KBM-7 (cell line): ENCODE measurements at regions not wholly inside any gene's neighbourhood (a gene's known extent, or its start where the extent isn't known, plus 50 kb on each side); places are given as distances from the start of the nearest gene placed in this dataset.

Experiments used
- DNase-seq: peaks from one replicate; pipeline ENCODE4 v3.0.0-alpha.2; 2015
- in situ Hi-C: fragments of 300-500 bp; cut with MboI; formaldehyde crosslinking; loops from 2 replicates; pipeline ENCODE4 v1.14.3; 2020; ENCODE audit warnings: low sequenced_read_pairs, low pct_unique_long_range_greater_than_20kb, mixed read lengths

DNA sequence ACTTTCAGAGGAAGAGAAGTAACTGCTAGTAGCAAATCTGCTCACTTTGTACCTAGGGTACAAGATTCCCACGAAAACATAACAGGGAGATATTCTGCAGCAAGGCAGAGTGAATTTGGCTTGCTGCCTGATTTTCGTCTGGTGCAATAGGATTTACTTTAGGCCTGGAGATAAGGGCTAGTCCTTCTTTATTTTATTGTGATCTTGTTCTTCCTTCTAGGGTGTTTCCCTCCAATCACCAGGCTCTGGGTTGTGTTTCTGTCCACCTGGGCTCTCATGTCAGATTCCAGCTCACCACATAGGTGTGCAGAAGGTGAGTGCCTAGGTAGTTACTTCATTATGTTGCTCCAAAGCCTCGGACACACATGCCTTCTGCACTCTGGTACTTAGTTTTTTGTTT is 211.8 kb upstream of the RGMA start:
- DNase-seq: no peak
- in situ Hi-C loops: no loop called here

DNA sequence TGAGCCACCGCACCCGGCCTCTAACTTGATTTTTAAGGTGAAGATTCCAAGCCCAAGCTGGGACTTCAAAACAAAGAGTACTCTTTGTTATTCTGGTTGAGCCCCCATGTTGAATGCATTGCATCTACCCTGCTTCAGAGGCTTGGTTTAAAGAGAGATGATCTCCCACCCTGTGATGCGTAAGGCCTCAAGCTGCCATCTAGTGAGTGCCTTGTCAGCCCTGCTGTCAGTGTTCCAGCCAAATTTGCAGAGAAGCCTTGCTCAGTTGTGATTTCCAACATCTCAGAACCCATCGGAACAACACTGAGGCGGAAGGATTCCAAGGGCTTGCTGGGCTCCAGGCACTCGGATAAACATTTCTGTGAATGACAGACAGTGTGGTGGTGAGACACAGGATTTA is 210.7 kb upstream of the RGMA start:
- in situ Hi-C loops: no loop called here
- no peak for DNase-seq

DNA sequence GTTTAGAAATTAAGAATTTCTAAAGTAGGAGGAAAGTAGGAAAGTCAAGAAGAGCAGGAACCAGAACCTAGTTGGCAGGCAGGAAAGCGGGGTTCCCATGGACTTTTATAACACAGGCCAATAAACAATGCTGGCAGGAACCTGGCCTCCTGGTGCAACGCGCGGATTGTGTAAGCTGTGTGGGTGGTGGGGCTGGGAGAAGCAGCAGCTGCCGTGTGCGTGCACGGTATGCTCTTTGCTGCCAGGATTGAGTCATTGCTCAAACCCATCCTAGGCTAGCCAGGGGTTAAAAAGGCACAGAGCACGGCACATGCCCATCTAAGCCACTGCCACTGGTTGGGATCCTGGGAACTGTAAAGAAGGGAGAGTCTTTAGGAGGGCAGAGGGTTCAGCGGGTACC is 209.9 kb upstream of the RGMA start:
- DNase-seq: no peak
- in situ Hi-C loops: no loop called here

DNA sequence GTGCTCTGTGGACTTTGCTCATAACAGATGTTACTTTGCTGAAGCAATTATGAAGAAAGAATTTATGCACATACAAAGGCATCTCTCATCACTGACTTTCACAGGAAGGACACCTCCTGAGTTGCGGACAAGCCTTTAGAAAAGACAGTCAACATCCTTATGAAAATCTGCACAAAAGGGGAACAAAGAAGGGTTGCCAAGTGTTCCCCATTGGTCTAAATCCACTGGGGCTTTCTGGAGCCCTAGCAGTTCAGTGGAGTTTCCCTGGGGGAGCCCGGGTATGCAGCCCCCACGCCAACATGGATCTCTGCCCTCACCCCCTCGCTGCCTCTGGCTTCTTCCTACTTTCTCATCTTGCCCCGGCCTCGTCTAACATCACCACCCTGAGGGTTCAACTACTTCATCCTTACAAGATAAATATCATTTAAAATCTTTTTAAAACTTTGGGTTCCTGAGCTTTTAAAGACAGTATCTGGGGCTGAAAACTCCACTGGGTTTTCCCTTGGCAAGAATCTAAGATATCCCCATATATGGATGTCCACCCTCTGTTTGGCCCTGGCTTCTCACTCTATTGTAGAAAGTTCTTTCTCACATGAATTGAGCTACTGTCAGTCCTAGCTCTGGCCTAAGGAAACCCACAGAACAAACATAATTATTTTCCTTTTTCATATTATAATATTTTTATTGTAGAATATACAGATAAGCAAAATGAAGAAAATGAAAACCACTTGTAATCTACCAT is 207.9 kb upstream of the RGMA start:
- DNase-seq: no peak
- in situ Hi-C loops: no loop called here

DNA sequence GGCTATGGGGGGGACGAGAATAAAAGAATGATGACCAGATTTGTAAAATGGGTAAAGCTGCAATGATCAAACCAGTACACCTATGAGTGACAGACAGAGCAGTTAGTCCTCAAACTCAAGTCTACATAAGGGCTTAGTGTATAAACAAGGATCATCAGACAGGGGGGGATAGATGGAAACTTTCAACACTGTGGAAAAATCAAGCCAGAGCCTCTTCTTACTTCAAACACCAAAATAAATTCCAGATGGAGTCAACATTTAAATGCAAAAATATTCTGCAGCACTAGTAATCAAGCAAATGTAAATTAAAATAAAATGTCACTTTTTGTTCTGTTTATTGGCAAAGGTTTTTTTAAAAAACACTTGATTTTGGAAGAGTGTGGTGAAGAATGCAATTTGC is 205.9 kb upstream of the RGMA start:
- no peak for DNase-seq
- in situ Hi-C loops: no loop called here

DNA sequence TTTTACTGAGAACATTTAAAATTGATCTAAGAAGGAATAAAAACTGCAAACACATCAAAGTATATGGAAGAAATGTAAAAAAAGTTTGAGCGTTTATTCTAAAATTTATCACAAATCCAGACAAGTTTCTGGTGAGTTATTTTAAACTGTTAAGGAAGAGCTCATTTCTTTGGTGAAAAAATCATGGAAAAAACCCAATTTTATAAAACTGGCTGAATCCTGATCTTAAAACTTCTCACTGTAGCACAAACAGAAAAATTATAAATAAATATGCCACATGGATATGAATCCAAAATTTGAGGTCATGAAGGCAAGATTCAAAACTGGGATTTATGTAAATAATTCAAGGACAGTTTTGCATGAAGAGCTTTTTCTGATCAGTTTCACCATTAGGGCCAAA is 205.1 kb upstream of the RGMA start:
- in situ Hi-C loops: no loop called here
- no peak for DNase-seq

DNA sequence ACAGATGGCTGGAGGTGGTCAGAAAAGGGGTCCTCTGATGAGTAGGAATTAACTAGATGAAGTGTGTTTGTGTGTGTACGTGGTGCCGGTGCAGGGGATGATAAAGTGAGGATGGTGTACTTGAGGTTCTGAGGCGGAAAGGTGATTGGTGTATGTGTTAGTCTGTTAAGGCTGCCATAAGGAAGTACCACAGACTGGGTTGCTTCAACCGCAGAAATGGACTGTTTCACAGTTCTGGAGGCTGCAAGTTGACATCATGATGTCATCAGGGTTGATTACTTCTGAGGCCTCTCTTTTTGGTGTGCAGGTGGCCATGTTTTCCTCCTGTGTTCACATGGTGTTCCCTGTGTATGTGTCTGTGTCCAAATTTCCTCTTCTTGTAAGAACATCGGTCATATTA is 202.4 kb upstream of the RGMA start:
- DNase-seq: no peak
- in situ Hi-C loops: no loop called here

DNA sequence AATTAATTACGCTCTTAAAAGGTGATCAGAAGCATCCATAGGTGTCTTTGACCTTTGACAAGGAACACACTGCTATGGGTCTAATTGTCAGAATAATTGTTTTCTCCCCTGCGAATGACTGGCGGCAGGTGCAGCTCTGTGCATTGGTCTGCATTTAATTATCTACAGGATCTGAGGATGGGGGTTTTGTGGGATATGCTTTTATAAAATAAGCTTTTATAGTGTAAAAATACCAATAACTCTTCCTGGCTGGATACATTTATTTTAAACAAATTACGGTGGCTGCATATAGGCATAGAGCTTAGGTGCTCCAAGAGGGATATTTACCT is 201.6 kb upstream of the RGMA start:
- in situ Hi-C loops: no loop called here
- DNase-seq: no peak

DNA sequence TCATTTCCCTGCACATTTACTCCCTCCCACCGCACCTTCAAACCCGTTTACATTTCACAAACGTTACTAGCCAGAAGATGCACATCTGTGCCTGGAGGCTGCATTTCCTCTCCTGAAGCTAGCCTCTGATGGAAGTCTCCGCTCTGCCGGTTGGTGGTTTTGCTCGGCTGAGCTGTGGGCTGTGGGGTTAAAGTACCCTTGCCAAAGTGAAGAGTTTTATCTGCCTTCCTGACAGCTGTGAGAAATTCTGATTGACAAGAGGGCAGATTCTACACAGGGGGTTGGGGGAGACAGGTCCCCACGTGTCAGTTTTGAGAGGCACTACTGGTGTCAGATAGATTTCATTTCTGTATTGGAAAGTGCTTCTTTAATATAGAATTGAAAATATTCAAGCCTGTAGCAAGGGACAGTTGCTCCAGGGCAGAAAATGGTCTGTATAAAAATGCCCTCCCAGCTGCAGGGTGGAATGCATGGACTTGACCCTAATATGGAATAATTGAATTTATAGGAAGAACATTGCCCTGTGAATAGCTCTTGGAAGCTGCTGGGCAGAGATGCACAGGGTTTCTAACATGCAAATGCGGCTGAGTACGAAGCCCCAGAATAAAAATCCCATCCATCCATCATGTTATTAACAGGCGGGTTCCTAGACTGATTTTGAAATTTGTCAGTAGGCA is 201.1 kb upstream of the RGMA start:
- DNase-seq: no peak
- in situ Hi-C loops: no loop called here

DNA sequence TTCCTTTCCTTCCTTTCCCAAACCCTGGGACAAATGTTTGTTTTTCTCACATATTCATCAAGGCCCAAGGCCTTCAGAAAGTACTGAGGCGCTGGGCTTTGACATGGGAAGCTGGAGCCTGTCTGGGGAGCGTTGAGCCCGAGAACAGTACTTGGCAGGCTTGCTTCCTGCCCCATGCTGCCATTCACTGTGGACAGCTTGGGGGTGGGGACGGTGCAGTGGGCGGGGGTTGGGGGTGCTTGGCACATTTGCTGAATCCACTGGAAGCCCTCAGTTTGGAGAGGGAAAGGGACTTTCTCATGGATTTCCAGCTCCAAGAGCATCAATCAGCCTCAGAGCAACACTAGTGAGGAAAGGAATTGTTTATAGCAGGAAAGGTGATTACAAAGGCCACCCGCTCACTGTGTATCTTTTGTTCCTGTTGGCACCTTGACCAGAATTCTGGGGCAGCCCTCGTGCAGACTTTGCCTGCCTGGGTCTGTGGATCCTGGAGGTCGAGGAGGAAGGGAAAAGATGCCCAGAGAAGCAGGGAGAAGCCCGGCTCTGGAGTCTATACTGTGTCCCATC is 199.8 kb upstream of the RGMA start:
- DNase-seq: no peak
- in situ Hi-C loops: no loop called here

DNA sequence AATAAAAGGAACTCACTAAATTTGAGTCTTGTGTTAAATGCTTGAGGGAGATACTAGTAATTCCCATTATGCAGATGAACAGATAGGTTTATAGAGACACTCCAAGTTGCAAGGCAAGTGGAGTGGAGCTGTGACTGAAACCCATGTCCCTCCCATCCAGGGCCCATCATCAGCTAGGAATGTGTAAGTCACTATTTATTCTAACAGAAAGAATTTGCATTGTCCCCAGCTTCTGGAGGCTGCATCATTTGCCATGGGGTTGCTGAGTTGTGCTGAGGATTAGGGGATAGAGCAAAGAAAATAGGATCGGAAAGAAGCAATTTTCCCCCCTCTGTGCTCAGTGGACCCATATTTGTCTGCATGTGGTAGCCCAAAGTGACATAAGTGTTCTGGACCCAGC is 197.4 kb upstream of the RGMA start:
- DNase-seq: no peak
- in situ Hi-C loops: no loop called here

DNA sequence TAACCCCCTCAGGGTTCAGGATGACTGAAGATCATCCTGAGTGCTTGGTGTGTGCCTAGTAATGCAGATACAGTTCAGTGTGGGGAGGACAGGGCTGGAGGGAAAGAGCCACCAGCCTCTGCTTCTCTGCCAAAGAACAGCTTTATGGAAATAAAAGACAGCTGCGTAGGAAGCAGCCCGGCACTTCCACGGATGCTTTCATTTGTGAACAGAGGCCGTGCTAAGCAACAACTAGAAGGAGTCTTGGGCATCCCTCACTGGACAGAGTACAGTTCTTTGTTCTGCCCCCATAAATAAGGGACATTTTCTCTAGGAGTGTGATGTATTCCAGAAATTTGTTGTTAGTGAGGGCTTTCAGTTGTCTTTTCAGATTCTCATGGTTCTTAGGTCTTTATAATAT is 194.8 kb upstream of the RGMA start:
- in situ Hi-C loops: no loop called here

DNA sequence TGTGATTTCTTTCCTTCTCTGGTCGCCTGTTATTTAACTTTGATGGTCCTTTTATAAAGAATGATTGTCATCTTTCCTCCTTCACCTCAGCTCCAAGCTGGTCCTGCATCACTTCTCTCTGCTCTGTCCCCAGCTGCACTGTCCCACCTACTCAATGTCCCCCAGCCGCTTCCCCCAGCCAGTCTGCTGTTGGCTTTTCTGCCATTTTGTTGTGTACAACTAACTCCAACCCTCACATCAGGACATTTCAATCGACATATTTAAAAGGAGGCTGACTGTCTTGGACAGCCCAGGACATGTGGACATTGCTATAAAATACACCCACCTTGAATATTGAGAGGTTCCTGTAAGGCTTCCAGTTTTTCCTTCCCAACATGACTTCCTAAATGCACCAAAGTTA is 193.8 kb upstream of the RGMA start:
- DNase-seq: no peak
- in situ Hi-C loops: no loop called here

More for the DNA sequence above, 194.8 kb upstream of the RGMA start:
- DNase-seq: no peak

DNA sequence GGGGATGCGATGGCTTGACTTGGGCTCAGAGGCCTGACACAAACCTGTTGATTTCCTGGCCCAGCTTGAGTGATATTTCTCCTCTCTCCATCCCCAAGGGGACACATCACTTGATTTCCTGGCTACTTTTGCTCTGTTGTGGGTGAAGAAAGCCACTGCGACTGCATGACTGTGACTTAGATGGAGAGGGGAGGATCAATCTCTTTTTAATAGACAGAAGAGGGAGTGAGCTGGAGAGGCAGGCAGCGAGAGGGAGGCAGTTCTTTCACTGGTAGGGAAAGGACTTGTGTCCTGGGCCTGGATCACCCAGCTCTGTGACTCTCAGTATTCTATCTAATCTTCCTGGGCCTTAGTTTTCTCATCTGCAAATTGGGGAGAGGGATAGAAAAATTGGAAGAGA is 189.8 kb upstream of the RGMA start:
- no peak for DNase-seq
- in situ Hi-C loops: no loop called here

DNA sequence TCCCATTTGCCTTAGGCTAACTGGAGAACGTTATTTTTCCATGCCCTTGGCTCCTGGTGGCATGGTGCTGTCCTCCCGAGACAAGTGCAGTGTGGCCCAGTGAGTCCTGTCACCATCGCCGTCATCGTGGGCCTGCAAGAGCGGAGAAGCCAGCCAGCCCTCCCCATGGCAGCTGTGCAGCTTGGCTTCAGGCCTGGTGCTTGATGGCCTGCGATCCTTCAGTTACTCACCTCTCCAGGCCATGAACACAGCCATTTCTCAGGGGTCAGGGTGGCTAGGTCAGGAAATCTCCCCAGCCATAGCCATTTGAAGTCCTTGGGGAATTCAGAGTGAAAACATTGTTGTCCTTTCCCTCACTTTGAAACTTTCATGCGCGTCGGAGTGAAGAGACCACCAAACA is 189.0 kb upstream of the RGMA start:
- DNase-seq: no peak
- in situ Hi-C loops: no loop called here

DNA sequence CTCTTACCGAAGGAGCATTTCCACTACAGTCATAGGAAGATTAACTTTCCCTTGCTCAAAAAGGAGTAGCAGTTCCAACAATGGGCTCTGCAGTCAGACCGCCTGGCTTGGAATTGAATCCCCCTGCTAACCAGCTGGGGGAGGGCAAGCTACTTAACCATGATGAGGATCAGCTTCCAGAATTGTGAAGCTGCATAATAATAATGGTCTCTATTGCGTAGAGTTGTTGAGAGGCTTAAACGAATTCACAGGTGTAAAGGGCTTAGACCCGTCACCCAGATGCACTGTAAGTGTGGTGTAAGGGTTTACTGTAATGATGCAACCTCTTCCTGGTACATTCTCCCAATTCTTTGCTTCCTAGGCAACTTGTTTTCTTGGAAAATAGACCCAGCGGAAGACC is 185.2 kb upstream of the RGMA start:
- no peak for DNase-seq
- in situ Hi-C loops: no loop called here

DNA sequence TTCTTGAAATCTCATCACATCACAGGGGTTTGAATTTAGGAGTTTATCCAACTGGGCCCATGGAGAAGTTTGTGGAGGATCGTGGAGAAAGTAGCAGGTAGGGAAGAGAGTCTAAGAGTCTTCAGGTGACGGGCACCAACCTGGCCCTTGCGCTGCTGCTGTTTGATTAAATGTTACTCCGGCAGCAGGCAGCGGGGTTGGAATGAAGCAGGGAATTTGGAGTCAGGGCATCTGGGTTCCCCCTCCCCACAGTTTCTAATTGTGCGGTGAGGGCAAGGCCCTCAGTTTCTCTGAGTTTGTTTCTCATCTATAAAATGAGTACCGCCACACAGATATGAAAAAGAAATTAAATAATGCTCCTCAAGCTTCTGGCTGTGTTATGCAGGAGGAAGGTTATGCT is 182.9 kb upstream of the RGMA start:
- no peak for DNase-seq
- in situ Hi-C loops: no loop called here

DNA sequence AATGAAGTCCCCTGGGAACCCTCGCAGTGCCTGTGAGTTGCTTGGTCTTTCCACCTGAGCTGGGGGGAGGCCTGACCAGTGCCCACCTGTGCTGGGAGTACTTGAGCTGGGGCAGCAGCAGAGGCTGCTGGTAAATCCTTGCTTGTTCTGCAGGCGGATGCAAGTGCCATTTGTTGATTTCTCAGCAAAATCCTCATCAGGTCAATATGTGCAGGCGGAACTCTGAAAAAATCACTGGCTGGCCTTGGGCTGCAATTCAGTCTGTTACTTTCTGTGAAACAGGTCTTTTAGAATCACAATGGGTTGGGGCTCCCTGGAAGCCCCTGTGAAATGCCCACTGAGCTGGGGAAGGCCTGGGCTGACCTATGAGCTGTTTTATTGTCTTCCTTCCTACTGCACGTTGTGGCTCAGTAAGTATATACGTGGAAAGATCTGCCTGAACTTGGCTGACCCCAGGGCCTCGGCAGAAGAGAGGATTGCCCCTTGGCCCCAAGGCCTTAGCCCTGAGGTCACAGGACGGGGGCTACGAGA is 182.0 kb upstream of the RGMA start:
- no peak for DNase-seq

DNA sequence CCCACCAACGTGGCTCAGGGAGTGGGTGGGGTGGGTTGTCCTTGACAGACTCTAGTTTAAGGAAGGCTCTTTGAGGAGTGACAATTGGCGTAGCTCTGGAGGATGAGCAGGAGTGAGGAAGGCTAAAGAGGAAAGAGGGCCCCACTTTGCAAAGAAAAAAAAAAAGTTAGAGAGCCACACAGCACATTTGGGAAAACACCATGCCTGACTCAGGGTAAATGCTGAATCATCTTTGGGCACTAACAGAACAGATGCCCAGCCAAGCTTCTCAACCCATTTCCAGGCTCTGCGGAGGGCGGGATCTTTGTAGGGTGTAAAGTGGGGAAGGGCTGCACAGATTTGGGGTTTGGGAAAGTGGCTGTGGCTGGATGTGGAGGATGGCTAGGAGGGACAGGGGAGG is 179.1 kb upstream of the RGMA start:
- DNase-seq: no peak
- in situ Hi-C loops: no loop called here

More for the DNA sequence above, 182.0 kb upstream of the RGMA start:
- in situ Hi-C loops: no loop called here

DNA sequence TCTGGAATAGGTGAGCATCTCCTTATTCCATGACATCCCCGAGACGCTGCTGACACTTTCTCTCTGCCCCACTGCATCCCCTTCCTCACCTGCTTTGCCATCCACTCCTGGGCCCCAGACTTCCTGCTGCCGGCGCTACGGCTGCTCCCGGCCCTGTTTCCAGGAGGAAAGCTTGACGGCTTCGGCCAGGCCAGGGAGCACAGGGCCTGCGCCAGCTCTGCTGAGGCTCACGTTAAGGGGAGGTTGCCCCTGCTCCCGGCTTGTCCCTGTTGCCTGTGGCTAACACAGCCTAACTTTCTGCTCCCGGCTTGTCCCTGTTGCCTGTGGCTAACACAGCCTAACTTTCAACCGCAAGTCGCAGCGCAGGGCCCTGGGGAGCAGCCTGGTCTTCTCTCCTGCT is 177.3 kb upstream of the RGMA start:
- DNase-seq: no peak
- in situ Hi-C loops: no loop called here

DNA sequence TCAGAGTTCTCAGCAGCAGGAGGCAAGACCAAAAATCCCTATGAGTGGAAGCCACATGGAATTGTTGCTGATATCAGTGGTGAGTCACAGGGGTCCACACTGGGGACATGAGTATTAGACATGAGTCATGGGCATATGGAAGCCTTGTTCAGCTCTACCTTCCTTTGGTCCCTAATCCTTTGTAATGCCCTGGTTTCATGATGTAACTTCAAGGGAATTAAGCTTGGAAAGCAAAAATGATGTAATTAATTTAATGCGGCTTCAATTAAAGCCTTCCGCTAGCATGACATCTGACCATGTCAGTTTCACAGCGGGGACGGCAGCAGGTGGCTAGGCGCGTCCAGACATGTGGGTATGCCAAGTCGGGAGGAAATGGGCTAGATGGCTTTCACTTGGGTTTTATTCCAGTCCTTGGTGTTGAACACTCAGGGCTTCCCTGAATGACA is 176.1 kb upstream of the RGMA start:
- in situ Hi-C loops: no loop called here
- no peak for DNase-seq
